ENCODE measurements at regions not wholly inside any gene's neighbourhood (a gene's known extent, or its start where the extent isn't known, plus 50 kb on each side); places are given as distances from the start of the nearest gene placed in this dataset.
"Not testable (repeated sequence)": the region's sequence is repeated elsewhere in the genome, so short reads cannot be mapped to it uniquely, and the experiment has no call there.

DNA sequence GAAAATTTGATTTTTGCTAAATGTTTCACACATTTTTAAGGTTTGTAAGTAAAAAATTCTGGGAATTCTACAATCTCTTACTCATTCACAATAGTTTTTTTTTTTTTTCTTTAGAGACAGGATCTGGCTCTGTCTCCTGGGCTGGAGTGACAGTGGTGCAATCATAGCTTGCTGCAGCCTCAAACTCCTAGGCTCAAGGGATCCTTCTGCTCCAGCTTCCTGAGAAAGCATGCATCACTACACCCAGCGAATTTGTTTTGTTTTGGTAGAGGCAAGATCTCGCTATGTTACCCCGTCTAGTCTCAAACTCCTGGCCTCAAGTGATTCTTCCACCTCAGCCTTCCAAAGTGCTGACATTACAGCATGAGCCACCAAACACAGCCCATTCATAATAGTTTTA is 232.8 kb downstream of the GJA1 start:
- intact Hi-C loops (cut with micrococcal nuclease), result no loop called here
- Histone ChIP-seq H3K4me1 (ENCODE audit: insufficient read depth, low read length) (no peaks in the 10 kb centered on the region), H3K4me3 (ENCODE audit: low read length in 2 of 2) (no peak overlapping the region), H3K27me3 (ENCODE audit: insufficient read depth, low read length) (no peaks in the 10 kb centered on the region), H3K27ac (ENCODE audit: low read depth, low read length) (no peak overlapping the region), H3K36me3 (ENCODE audit: insufficient read depth, low read length) (no peaks in the 10 kb centered on the region), H3K9me3 (ENCODE audit: control insufficient read depth in 1 of 2, low read length in 2 of 2) (no peaks in the 10 kb centered on the region)
- no peak for DNase-seq
- no peaks in the 10 kb centered on the region for H3K4me1 Mint-ChIP-seq
- peaks cover 0 to 2% of the 10 kb centered on the region in 2 donors for H3K27me3 Mint-ChIP-seq
- H3K9me3 Mint-ChIP-seq, result peaks cover 0 to 10% (median 0%) of the 10 kb centered on the region in 8 donors
- ChIA-PET CTCF (ENCODE audit: partially characterized antibody) (no interaction called here), POLR2A (ENCODE audit: partially characterized antibody) (no interaction called here)
- H3K27ac Mint-ChIP-seq, result no peak overlapping the region
- H3K4me3 Mint-ChIP-seq, result no peak overlapping the region
- H3K36me3 Mint-ChIP-seq, result no peaks in the 10 kb centered on the region

DNA sequence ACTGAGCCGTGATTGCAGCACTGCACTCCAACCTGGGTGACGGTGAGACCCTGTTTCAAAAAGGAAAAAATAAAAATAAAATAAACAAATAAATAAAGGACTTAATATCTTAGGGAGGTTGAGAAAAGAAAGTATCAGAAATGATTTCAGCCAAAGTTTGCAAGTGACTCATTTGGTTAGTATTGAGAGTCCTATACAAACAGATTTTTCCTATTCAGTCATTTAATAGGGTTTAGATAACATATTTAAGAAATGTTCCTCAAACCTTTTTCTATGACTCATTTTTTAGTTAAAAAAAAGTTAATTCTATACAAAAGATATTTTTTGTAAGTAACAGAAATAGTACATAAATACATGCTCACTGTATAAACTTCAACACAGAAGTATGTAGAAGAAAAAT is 235.1 kb downstream of the GJA1 start:
- CTCF ChIA-PET (ENCODE audit: partially characterized antibody), result no interaction called here
- POLR2A ChIA-PET (ENCODE audit: partially characterized antibody), result no interaction called here

DNA sequence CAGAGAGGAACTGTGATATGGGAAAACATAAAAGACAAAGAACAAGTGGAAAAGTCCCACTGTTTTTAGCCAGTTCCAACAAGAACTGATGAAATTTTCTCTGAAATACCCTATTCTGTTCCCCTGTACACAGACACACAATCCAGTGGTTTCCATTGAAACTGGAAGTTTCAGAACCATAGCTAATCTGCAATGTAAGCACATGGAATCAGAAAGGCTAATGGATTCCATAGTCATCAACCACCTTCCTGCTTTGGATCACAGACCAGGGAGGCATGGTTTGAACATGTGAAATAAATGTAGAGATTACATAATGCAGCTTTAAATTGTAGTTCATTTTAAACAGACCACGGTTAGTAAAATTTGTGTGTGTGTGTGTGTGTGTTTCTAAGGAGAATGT is 242.1 kb downstream of the GJA1 start:
- H3K27ac Mint-ChIP-seq, result no peak overlapping the region

More for the DNA sequence above, 235.1 kb downstream of the GJA1 start:
- H3K36me3 ChIP-seq (ENCODE audit: insufficient read depth, low read length), result no peaks in the 10 kb centered on the region
- no peaks in the 10 kb centered on the region for H3K27me3 ChIP-seq (ENCODE audit: insufficient read depth, low read length)
- H3K9me3 ChIP-seq (ENCODE audit: control insufficient read depth in 1 of 2, low read length in 2 of 2), result no peaks in the 10 kb centered on the region
- Mint-ChIP-seq H3K27me3 (no peaks in the 10 kb centered on the region), H3K36me3 (no peaks in the 10 kb centered on the region), H3K4me1 (no peaks in the 10 kb centered on the region), H3K4me3 (no peak overlapping the region), H3K27ac (no peak overlapping the region), H3K9me3 (peaks cover 0 to 7% (median 0%) of the 10 kb centered on the region in 8 donors)
- H3K4me1 ChIP-seq (ENCODE audit: insufficient read depth, low read length), result no peaks in the 10 kb centered on the region
- no peak overlapping the region for H3K27ac ChIP-seq (ENCODE audit: low read depth, low read length)
- DNase-seq, result no peak
- intact Hi-C loops (cut with micrococcal nuclease), result no loop called here
- no peak overlapping the region for H3K4me3 ChIP-seq (ENCODE audit: low read length in 2 of 2)

DNA sequence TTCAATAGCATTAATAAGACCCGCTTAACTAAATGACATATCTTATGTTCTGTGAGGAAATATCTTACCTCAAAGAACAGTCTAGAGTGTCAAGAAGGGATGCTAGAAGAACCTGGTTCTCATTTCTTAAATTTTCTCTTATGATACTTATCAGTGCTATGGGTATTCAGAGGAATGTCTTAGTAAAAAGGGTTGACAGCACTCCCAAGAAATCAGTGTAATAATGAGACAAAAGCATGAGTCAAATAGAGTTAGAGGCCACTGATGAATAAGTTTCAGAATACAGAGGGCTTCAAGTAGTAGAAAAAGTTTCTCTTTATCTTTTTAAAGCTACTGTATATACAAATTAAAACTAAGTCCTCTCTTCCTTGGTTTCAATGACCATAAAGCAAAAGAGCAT is 242.8 kb downstream of the GJA1 start:
- no peaks in the 10 kb centered on the region for H3K27me3 ChIP-seq (ENCODE audit: insufficient read depth, low read length)
- peaks cover 0 to 2% (median 0%) of the 10 kb centered on the region in 8 donors for H3K9me3 Mint-ChIP-seq
- POLR2A ChIA-PET (ENCODE audit: partially characterized antibody), result no interaction called here
- no peak overlapping the region for H3K27ac Mint-ChIP-seq
- H3K27me3 Mint-ChIP-seq, result no peaks in the 10 kb centered on the region
- no peak overlapping the region for H3K4me3 ChIP-seq (ENCODE audit: low read length in 2 of 2)
- no peaks in the 10 kb centered on the region for H3K4me1 ChIP-seq (ENCODE audit: insufficient read depth, low read length)
- intact Hi-C loops (cut with micrococcal nuclease), result no loop called here
- no peaks in the 10 kb centered on the region for H3K9me3 ChIP-seq (ENCODE audit: control insufficient read depth in 1 of 2, low read length in 2 of 2)
- H3K36me3 ChIP-seq (ENCODE audit: insufficient read depth, low read length), result no peaks in the 10 kb centered on the region
- DNase-seq, result no peak
- H3K4me3 Mint-ChIP-seq, result no peak overlapping the region
- CTCF ChIA-PET (ENCODE audit: partially characterized antibody), result no interaction called here
- H3K4me1 Mint-ChIP-seq, result no peaks in the 10 kb centered on the region
- H3K36me3 Mint-ChIP-seq, result no peaks in the 10 kb centered on the region
- no peak overlapping the region for H3K27ac ChIP-seq (ENCODE audit: low read depth, low read length)

More for the DNA sequence above, 242.1 kb downstream of the GJA1 start:
- H3K27me3 Mint-ChIP-seq, result no peaks in the 10 kb centered on the region
- Histone ChIP-seq H3K4me1 (ENCODE audit: insufficient read depth, low read length) (no peaks in the 10 kb centered on the region), H3K27ac (ENCODE audit: low read depth, low read length) (no peak overlapping the region), H3K36me3 (ENCODE audit: insufficient read depth, low read length) (no peaks in the 10 kb centered on the region), H3K27me3 (ENCODE audit: insufficient read depth, low read length) (no peaks in the 10 kb centered on the region), H3K4me3 (ENCODE audit: low read length in 2 of 2) (no peak overlapping the region), H3K9me3 (ENCODE audit: control insufficient read depth in 1 of 2, low read length in 2 of 2) (no peaks in the 10 kb centered on the region)
- no peak for DNase-seq
- CTCF ChIA-PET (ENCODE audit: partially characterized antibody), result no interaction called here
- peaks cover 0 to 2% (median 0%) of the 10 kb centered on the region in 8 donors for H3K9me3 Mint-ChIP-seq
- H3K4me3 Mint-ChIP-seq, result no peak overlapping the region
- no peaks in the 10 kb centered on the region for H3K4me1 Mint-ChIP-seq
- H3K36me3 Mint-ChIP-seq, result no peaks in the 10 kb centered on the region
- POLR2A ChIA-PET (ENCODE audit: partially characterized antibody), result no interaction called here
- intact Hi-C loops (cut with micrococcal nuclease), result no loop called here

DNA sequence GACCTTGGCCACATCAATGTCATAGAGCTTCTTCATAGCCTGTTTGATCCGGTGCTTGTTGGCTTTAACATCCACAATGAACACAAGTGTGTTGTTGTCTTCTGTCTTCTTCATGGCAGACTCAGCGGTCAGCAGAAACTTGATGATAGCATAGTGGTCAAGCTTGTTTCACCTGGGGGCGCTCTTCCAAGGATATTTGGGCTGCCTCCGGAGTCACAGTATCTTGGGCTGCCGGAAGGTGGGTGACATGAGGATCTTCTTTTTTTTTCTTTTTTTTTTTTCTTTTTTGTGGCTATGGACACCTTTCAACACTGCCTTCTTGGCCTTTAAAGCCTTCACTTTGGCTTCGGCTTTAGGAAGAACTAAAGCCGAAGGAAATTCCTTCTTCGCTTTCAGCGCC is 244.6 kb downstream of the GJA1 start:
- Histone ChIP-seq H3K4me1 (ENCODE audit: insufficient read depth, low read length) (no peaks in the 10 kb centered on the region), H3K4me3 (ENCODE audit: low read length in 2 of 2) (no peak overlapping the region), H3K27me3 (ENCODE audit: insufficient read depth, low read length) (no peaks in the 10 kb centered on the region), H3K9me3 (ENCODE audit: control insufficient read depth in 1 of 2, low read length in 2 of 2) (no peaks in the 10 kb centered on the region), H3K36me3 (ENCODE audit: insufficient read depth, low read length) (no peaks in the 10 kb centered on the region), H3K27ac (ENCODE audit: low read depth, low read length) (no peak overlapping the region)
- intact Hi-C loops (cut with micrococcal nuclease), result no loop called here
- no peak for DNase-seq
- peaks cover 0 to 3% (median 0%) of the 10 kb centered on the region in 8 donors for H3K9me3 Mint-ChIP-seq
- no peak overlapping the region for H3K4me3 Mint-ChIP-seq
- POLR2A ChIA-PET (ENCODE audit: partially characterized antibody), result no interaction called here
- CTCF ChIA-PET (ENCODE audit: partially characterized antibody), result interaction anchor here (0.8 kb wide), 1 partner anchor 12 kb away, joined by 3 read pairs; no protein-coding TSS in a partner anchor
- no peak overlapping the region for H3K27ac Mint-ChIP-seq
- H3K4me1 Mint-ChIP-seq, result no peaks in the 10 kb centered on the region
- H3K36me3 Mint-ChIP-seq, result no peaks in the 10 kb centered on the region
- H3K27me3 Mint-ChIP-seq, result no peaks in the 10 kb centered on the region

DNA sequence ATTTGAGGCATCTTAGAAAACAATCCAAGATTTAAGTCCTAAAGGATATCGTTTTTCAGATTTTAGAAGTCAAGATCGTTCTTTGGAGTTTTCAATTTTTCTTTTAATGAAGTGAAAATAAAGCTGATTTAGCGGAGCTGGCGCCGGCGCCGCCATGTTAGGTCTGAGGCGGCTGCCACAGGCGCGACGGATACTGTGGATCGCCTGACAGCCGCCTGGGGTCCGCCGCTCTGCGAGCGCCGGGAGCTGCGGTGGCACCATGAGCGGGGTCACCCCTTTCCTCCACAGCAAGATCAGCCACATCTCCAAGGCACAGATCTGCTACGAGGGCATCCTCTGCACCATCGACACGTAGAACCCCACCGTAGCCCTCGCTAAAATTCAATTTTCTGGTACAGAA is 247.2 kb downstream of the GJA1 start:
- H3K4me3 ChIP-seq (ENCODE audit: low read length in 2 of 2), result no peak overlapping the region
- no peak overlapping the region for H3K4me3 Mint-ChIP-seq
- H3K4me1 Mint-ChIP-seq, result no peaks in the 10 kb centered on the region
- no peaks in the 10 kb centered on the region for H3K36me3 ChIP-seq (ENCODE audit: insufficient read depth, low read length)
- H3K36me3 Mint-ChIP-seq, result no peaks in the 10 kb centered on the region
- no peak for DNase-seq
- POLR2A ChIA-PET (ENCODE audit: partially characterized antibody), result no interaction called here
- no peak overlapping the region for H3K27ac ChIP-seq (ENCODE audit: low read depth, low read length)
- intact Hi-C loops (cut with micrococcal nuclease), result no loop called here
- H3K27me3 ChIP-seq (ENCODE audit: insufficient read depth, low read length), result no peaks in the 10 kb centered on the region
- H3K4me1 ChIP-seq (ENCODE audit: insufficient read depth, low read length), result no peaks in the 10 kb centered on the region
- peaks cover 0 to 3% (median 0%) of the 10 kb centered on the region in 8 donors for H3K9me3 Mint-ChIP-seq
- H3K9me3 ChIP-seq (ENCODE audit: control insufficient read depth in 1 of 2, low read length in 2 of 2), result no peaks in the 10 kb centered on the region
- no peak overlapping the region for H3K27ac Mint-ChIP-seq
- CTCF ChIA-PET (ENCODE audit: partially characterized antibody), result no interaction called here
- H3K27me3 Mint-ChIP-seq, result no peaks in the 10 kb centered on the region

DNA sequence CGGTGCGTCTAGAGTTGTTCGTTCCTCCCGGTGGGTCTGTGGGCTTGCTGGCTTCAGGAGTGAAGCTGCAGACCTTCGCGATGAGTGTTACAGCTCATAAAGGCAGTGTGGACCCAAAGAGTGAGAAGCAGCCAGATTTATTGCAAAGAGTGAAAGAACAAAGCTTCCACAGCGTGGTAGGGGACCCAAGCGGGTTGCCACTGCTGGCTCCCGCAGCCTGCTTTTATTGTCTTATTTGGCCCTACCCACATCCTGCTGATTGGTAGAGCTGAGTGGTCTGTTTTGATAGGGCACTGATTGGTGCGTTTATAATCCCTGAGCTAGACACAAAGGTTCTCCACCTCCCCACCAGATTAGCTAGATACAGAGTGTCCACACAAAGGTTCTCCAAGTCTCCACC is 250.4 kb downstream of the GJA1 start:
- H3K4me3 ChIP-seq (ENCODE audit: low read length in 2 of 2); H3K36me3 ChIP-seq (ENCODE audit: insufficient read depth, low read length); CTCF ChIA-PET (ENCODE audit: partially characterized antibody); H3K27me3 Mint-ChIP-seq; H3K27ac ChIP-seq (ENCODE audit: low read depth, low read length); H3K4me1 ChIP-seq (ENCODE audit: insufficient read depth, low read length); intact Hi-C loops (cut with micrococcal nuclease); H3K36me3 Mint-ChIP-seq; H3K4me1 Mint-ChIP-seq; POLR2A ChIA-PET (ENCODE audit: partially characterized antibody); H3K4me3 Mint-ChIP-seq; H3K27ac Mint-ChIP-seq; H3K9me3 Mint-ChIP-seq; DNase-seq; H3K27me3 ChIP-seq (ENCODE audit: insufficient read depth, low read length); H3K9me3 ChIP-seq (ENCODE audit: control insufficient read depth in 1 of 2, low read length in 2 of 2): not testable (repeated sequence)

DNA sequence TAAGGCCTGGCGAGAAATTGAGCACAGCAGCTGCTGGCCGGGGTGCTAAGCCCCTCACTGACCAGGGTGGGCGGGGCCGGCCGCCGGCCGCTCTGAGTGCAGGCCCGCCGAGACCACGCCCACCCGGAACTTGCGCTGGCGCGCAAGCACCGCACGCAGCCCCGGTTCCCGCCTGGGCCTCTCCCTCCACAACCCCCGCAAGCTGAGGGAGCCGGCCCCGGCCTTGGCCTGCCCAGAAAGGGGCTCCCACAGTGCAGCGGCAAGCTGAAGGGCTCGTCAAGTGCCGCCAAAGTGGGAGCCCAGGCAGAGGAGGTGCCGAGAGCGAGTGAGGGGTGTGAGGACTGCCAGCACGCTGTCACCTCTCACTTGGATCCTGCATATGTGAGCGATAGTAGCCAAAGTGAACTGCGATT is 251.2 kb downstream of the GJA1 start:
- DNase-seq, result no peak
- Histone ChIP-seq H3K4me3 (ENCODE audit: low read length in 2 of 2) (no peak overlapping the region), H3K27ac (ENCODE audit: low read depth, low read length) (no peak overlapping the region), H3K27me3 (ENCODE audit: insufficient read depth, low read length) (no peaks in the 10 kb centered on the region), H3K36me3 (ENCODE audit: insufficient read depth, low read length) (no peaks in the 10 kb centered on the region), H3K9me3 (ENCODE audit: control insufficient read depth in 1 of 2, low read length in 2 of 2) (no peaks in the 10 kb centered on the region), H3K4me1 (ENCODE audit: insufficient read depth, low read length) (no peaks in the 10 kb centered on the region)
- CTCF ChIA-PET (ENCODE audit: partially characterized antibody), result no interaction called here
- H3K36me3 Mint-ChIP-seq, result no peaks in the 10 kb centered on the region
- POLR2A ChIA-PET (ENCODE audit: partially characterized antibody), result no interaction called here
- H3K4me1 Mint-ChIP-seq, result no peaks in the 10 kb centered on the region
- H3K4me3 Mint-ChIP-seq, result no peak overlapping the region
- H3K9me3 Mint-ChIP-seq, result peaks cover 0 to 4% (median 0%) of the 10 kb centered on the region in 8 donors
- H3K27me3 Mint-ChIP-seq, result no peaks in the 10 kb centered on the region
- intact Hi-C loops (cut with micrococcal nuclease), result no loop called here
- no peak overlapping the region for H3K27ac Mint-ChIP-seq
